H1 (cell line): ENCODE measurements at regions not wholly inside any gene's neighbourhood (a gene's known extent, or its start where the extent isn't known, plus 50 kb on each side); places are given as distances from the start of the nearest gene placed in this dataset.

Source experiments
- KDM1A ChIP-seq: fragments of 200-600, 300-600 bp; sonication (generic); IDR thresholded peaks from 2 replicates; pipeline ENCODE4 v1.7.1; 2016; ENCODE audit warnings: mild to moderate bottlenecking, low read length, borderline replicate concordance
- TCF12 ChIP-seq: IDR thresholded peaks from 2 replicates; pipeline ENCODE4 v1.6.1; 2011; ENCODE audit warnings: low read depth, mild to moderate bottlenecking, low read length

- TF ChIP-seq TCF12 (no peak), KDM1A (no peak)
Observed at GRCh38 chr3:70138606-70139005, 139.1 kb downstream of the SAMMSON start (continued).
